Stomach (tissue), 8 donors: ENCODE measurements at regions not wholly inside any gene's neighbourhood (a gene's known extent, or its start where the extent isn't known, plus 50 kb on each side); places are given as distances from the start of the nearest gene placed in this dataset.

Experiments used
- DNase-seq, 2 donors: peaks; one replicate each; pipeline versions ENCODE4 v3.0.0 to v3.0.0-alpha.2; 2013 to 2019
- H3K27ac ChIP-seq, 5 donors: fragments of 200-600 bp in 4 of 5; sonication (generic) in 4 of 5; one replicate each; pipeline ENCODE4 v1.5.1; 2013 to 2019; ENCODE audit warnings: mild to moderate bottlenecking in 1 of 5, moderate library complexity in 1 of 5
- H3K27me3 ChIP-seq, 3 donors: fragments of 200-600 bp; sonication (generic); one replicate each; pipeline ENCODE4 v1.5.1; 2017 to 2019; ENCODE audit warnings: mixed run types in 1 of 3
- H3K36me3 ChIP-seq, 4 donors: fragments of 200-600 bp; sonication (generic); 1 replicate in 3 of 4; 2 replicates in 1 of 4; pipeline ENCODE4 v1.5.1; 2016 to 2019
- H3K4me1 ChIP-seq, 4 donors: fragments of 200-600 bp; sonication (generic); one replicate each; pipeline ENCODE4 v1.5.1; 2016 to 2019
- H3K4me3 ChIP-seq, 4 donors: fragments of 200-600 bp; sonication (generic) in 3 of 4; one replicate each; pipeline ENCODE4 v1.5.1; 2016 to 2019; ENCODE audit warnings: mild to moderate bottlenecking in 1 of 4
- H3K9me3 ChIP-seq, 4 donors: fragments of 200-600 bp; sonication (generic); one replicate each; pipeline ENCODE4 v1.5.1; 2016 to 2019
- CTCF ChIP-seq, 7 experiments: fragments of 450-650 bp in 4 of 7; fragments of 200-600 bp in 3 of 7; sonication (generic) in 3 of 7; IDR thresholded peaks; one replicate each; pipeline ENCODE4 v1.5.1; 2016 to 2019; ENCODE audit warnings: antibody characterized with exemption in 7 of 7, control low read depth in 2 of 7, mild to moderate bottlenecking in 1 of 7
- EP300 ChIP-seq: sonication (generic); formaldehyde crosslinking; IDR thresholded peaks from one replicate; pipeline ENCODE4 v1.6.1; 2017; ENCODE audit warnings: antibody characterized with exemption
- POLR2A ChIP-seq, 4 donors: fragments of 450-650 bp; IDR thresholded peaks; one replicate each; pipeline ENCODE4 v1.6.1; 2016; ENCODE audit warnings: antibody characterized with exemption in 4 of 4, control low read depth in 2 of 4, mild to moderate bottlenecking in 1 of 4, moderate library complexity in 1 of 4
- POLR2AphosphoS5 ChIP-seq, 3 donors: sonication (generic); formaldehyde crosslinking; IDR thresholded peaks; one replicate each; pipeline ENCODE4 v1.6.1; 2016; ENCODE audit warnings: antibody characterized with exemption in 3 of 3
- WGBS, 5 donors: extraction: QIAGEN DNeasy Blood & Tissue Kit in 3 of 5; methylation state at CpG; one replicate each; pipeline versions ENCODE4 v1.1.5 to v1.1.7; 2013 to 2018; 5-methylcytosine and 5-hydroxymethylcytosine counted together
- intact Hi-C: fragments of 100-400 bp; cut with DNase I; formaldehyde crosslinking; loops from one replicate; pipeline ENCODE4 v1.15.1; 2023; ENCODE audit warnings: low total_unique reads
- donor health status: healthy with polysubstance abuse.
- donor health status: Bipolar disorder and iron deficiency.
- donor health status: healthy.

GRCh38 chr5:125367702-125368101 is 621.3 kb upstream of the ZNF608 start:
- intact Hi-C loops, result no loop called here
- Histone ChIP-seq H3K4me3 (no peak overlapping the region), H3K36me3 (no peaks in the 10 kb centered on the region)

GRCh38 chr5:125370461-125371205 is 624.2 kb upstream of the ZNF608 start:
- TF ChIP-seq POLR2AphosphoS5 (IDR thresholded peaks at IDR 0.05) (no peak), POLR2A (IDR thresholded peaks at IDR 0.05) (no peak), EP300 (no peak), CTCF (IDR thresholded peaks at IDR 0.05) (no peak)
- H3K4me1 ChIP-seq, result no peaks in the 10 kb centered on the region
- no peak overlapping the region for H3K27ac ChIP-seq
- H3K4me3 ChIP-seq, result no peak overlapping the region
- no peaks in the 10 kb centered on the region for H3K9me3 ChIP-seq
- H3K27me3 ChIP-seq, result no peaks in the 10 kb centered on the region
- H3K36me3 ChIP-seq, result no peaks in the 10 kb centered on the region
- intact Hi-C loops, result no loop called here
- DNase-seq, result no peak

More at GRCh38 chr5:125367702-125368101, 621.3 kb upstream of the ZNF608 start:
- TF ChIP-seq POLR2AphosphoS5 (IDR thresholded peaks at IDR 0.05) (no peak), CTCF (IDR thresholded peaks at IDR 0.05) (no peak), EP300 (no peak), POLR2A (IDR thresholded peaks at IDR 0.05) (no peak)
- no peaks in the 10 kb centered on the region for H3K4me1 ChIP-seq
- DNase-seq, result no peak
- no peaks in the 10 kb centered on the region for H3K27me3 ChIP-seq
- WGBS, 5 donors, result 77 to 88% (median 85%) methylated on average over 1 of the region's 1 CpG
- no peaks in the 10 kb centered on the region for H3K9me3 ChIP-seq
- no peak overlapping the region for H3K27ac ChIP-seq

- no peaks in the 10 kb centered on the region for H3K36me3 ChIP-seq
- TF ChIP-seq POLR2AphosphoS5 (IDR thresholded peaks at IDR 0.05) (no peak), CTCF (IDR thresholded peaks at IDR 0.05) (no peak)
- no peaks in the 10 kb centered on the region for H3K9me3 ChIP-seq
- H3K4me3 ChIP-seq, result no peak overlapping the region
- intact Hi-C loops, result no loop called here
- 85 to 89% (median 88%) methylated on average over 6 of the region's 6 CpGs for WGBS, 5 donors
- no peak overlapping the region for H3K27ac ChIP-seq
- H3K27me3 ChIP-seq, result no peaks in the 10 kb centered on the region
- DNase-seq, result peak in 1 of 2 donors; percentile 50
- no peaks in the 10 kb centered on the region for H3K4me1 ChIP-seq
Observed at GRCh38 chr5:125372694-125373631, 626.5 kb upstream of the ZNF608 start.

GRCh38 chr5:125375143-125375542 is 628.7 kb upstream of the ZNF608 start:
- DNase-seq, result no peak
- intact Hi-C loops, result no loop called here
- H3K36me3 ChIP-seq, result no peaks in the 10 kb centered on the region
- no peak overlapping the region for H3K4me3 ChIP-seq
- H3K9me3 ChIP-seq, result no peaks in the 10 kb centered on the region
- TF ChIP-seq EP300, result no peak
- TF ChIP-seq POLR2AphosphoS5 (IDR thresholded peaks at IDR 0.05), result no peak
- no peak for TF ChIP-seq POLR2A (IDR thresholded peaks at IDR 0.05)
- TF ChIP-seq CTCF (IDR thresholded peaks at IDR 0.05), result no peak
- H3K4me1 ChIP-seq, result no peaks in the 10 kb centered on the region
- no peaks in the 10 kb centered on the region for H3K27me3 ChIP-seq
- 65 to 76% (median 74%) methylated on average over 1 of the region's 1 CpG for WGBS, 5 donors
- H3K27ac ChIP-seq, result no peak overlapping the region
